ENCODE measurements at regions not wholly inside any gene's neighbourhood (a gene's known extent, or its start where the extent isn't known, plus 50 kb on each side); places are given as distances from the start of the nearest gene placed in this dataset.
"Not testable (repeated sequence)": the region's sequence is repeated elsewhere in the genome, so short reads cannot be mapped to it uniquely, and the experiment has no call there.

DNA sequence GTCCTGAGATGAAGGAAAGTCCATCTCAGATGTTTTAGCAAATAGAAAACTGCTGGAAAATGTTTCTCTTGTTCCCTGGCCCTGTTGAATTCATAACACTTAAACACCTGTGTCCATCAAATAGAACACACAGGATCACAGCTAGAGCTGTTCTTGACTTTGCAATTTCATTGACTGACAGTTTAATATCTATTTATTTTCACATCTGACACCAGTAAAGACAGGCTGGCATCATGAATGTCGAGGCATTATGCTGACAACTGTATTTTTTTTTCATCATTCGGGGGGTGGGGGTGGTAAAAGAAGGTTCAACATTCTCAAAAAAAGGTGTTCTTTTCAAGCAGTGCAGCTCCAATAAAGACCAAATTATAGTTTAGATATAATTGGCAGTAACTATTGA is 591.2 kb upstream of the PTBP2 start:
- in situ Hi-C loops (cut with MboI; ENCODE audit: low sequenced_read_pairs): no loop called here

DNA sequence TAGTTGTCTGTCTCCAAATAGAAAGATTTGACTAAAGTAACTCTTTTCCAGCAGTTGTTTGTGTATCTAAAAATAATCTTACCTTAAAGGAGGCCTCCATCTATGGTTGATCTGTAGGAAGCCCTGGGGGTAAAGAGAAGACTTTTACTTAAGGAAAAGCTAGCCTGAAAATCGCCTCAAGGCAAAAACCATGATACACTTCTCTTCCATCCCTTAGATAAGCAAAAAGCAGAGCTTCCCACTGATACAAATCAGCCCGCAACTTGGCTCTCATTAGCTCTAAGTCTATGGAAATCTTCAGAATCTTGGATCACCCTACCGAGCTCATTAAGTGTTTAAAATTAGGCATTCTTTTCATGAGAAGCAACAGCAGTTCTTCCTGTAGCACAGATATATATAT is 576.9 kb upstream of the PTBP2 start:
- in situ Hi-C loops (cut with MboI; ENCODE audit: low sequenced_read_pairs): no loop called here

DNA sequence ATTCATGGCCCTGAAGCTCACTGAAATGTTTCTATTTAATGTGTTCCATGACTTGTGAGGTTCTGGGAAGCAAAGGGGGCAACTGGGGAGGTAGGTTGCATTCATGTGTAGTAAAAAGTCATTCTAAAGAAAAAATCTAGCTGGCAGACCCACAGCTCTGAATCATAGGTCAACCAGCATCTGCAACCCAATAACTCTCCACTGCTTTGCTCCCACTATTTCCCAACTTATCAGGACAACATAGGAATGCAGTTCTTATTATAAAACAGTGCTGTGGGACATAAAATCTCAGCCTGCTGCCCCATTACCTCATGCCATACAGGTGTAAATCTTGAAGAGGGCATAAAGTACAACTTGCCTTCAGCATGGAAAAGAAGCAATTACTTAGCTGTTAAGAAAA is 576.1 kb upstream of the PTBP2 start:
- in situ Hi-C loops (cut with MboI; ENCODE audit: low sequenced_read_pairs): no loop called here

DNA sequence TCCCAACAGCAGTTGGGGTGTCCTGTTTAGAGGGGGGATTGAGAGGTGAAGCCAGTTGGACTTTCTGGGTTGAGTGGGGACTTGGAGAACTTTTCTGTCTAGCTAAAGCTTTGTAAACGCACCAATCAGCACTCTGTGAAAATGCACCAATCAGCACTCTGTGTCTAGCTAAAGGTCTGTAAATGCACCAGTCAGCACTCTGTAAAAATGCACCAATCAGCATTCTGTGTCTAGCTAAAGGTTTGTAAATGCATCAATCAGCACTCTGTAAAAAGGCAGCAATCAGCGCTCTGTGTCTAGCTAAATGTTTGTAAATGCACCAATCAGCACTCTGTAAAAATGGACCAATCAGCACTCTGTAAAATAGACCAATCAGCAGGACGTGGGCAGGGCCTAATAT is 568.6 kb upstream of the PTBP2 start:
- in situ Hi-C loops (cut with MboI; ENCODE audit: low sequenced_read_pairs): not testable (repeated sequence)

DNA sequence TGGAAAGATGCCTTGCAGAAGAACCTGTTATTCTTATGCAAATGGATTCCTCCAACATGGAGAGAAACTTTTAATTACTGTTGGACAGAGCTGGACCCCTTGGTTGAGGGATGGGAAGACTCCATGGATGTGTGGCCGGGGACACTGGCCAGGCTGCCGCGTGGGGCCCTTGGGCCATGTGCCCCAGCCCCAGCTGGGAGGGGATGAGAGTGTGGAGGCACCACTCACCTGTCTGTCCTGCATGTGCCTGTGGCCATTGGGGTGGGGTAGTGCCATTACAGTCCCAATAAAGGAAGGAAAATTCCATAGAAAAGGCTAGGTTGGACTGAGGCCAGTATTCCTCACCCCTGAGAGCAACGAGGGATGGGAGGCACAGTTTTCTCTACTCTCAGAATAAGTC is 564.5 kb upstream of the PTBP2 start:
- in situ Hi-C loops (cut with MboI; ENCODE audit: low sequenced_read_pairs): no loop called here

DNA sequence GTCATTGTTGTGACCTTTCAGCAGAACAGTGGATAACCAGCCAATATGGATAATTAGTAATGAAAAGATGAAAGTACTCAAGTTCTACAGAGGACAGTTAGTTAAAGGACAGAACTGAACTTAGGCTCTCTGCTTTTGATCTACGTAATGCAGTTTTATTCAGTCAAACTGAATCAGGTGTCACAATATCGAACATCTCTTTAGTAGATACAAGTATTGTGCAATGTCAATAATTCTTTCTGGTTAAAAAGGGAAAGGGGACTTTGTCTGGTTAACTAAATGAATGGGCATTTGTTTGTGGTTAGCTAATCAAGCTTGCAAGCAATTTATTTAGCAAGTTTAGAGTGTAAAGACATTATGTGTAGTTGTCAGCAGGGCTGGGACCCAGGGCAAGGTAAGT is 562.2 kb upstream of the PTBP2 start:
- in situ Hi-C loops (cut with MboI; ENCODE audit: low sequenced_read_pairs): no loop called here

DNA sequence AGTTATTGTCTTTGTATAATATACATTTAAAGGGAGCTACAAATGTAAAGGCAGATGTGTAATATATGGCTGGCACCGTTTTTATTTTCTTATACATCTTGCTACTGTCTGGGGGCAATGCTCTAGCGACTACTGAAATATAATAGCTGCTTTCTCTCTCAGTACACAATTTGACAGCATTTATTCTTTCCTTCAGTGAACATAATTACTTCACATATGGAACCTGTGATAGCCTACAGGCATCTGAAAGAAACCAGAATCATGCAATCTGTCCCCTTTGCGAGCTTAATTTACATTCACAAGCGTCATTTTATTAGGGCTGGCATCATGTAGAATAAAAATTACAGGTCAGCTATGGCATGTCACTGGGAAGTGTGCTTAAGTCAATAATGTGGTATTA is 557.5 kb upstream of the PTBP2 start:
- in situ Hi-C loops (cut with MboI; ENCODE audit: low sequenced_read_pairs): no loop called here

DNA sequence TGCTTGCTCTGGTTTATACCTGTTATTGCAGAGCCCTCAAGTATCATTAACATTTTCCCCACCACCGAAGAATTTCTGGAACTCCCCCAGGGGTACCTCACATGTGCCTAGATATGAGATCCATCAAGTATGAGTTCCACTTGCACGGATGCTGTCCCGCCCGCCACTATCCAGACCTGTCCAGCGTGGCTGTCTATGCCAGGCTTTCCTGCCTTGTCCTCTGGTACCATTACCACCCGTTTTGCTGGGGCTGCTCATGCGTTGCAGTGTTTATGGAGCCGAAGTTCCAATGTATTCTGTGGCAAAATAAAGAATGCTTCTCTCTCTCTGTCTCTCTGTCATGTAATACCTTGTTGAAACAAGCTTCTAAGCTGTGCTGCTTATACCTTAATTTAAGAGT is 543.5 kb upstream of the PTBP2 start:
- in situ Hi-C loops (cut with MboI; ENCODE audit: low sequenced_read_pairs): no loop called here

DNA sequence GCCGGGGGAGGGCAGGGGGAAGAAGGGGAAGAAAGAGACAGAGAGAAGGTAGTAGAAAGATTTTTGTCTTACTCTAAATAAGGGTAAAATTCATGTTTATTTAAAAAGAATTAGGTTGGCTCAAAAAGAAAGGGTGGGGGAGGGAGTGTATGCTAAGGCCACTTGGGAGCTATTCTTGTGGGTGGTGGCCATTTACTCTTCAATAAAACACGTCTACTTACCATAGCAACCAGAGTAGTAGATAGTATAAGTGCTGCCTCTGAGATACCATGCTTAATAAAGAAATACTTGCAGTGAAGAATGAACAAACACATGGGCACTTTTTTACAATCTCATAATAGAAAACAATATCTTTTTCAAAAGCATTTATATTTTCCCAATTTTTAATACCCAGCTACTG is 538.1 kb upstream of the PTBP2 start:
- in situ Hi-C loops (cut with MboI; ENCODE audit: low sequenced_read_pairs): no loop called here

DNA sequence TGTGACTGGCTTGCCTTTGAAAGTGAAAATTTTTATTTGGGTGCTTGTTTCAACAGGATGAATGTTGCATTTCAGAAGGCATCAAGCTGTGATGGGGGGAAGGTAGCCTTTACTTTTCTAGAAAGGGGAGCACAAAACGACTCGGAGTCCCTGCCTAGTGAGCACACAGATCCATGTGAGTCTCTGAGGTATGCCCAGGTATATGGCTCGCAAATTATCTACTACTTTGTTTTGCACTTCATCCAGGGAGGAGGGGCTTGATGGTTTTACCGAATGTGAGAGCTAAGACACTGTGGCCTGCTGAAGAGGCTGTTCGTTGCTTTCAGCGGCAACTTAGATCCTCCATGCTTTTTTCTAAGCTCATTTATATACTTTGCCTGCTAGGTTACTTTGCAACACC is 537.7 kb upstream of the PTBP2 start:
- in situ Hi-C loops (cut with MboI; ENCODE audit: low sequenced_read_pairs): no loop called here

DNA sequence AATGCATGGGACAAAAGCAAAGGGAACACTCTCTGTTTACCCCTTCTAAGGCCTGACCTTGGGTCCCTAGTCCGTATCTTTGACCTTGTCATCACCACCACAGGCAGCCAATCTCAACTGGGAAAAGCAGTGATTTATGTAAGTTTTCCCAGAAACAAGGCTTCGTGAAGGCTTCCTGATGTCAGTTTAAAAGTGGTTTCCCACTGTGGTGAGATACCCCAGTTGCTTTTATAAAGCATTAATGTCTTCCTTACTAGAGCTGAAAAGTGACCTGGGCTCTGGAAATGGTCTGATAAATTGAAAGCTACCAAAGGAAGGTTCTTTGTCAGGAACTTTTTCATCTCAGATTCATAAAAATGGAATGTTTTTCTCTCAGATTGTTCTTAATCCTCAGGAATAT is 536.4 kb upstream of the PTBP2 start:
- in situ Hi-C loops (cut with MboI; ENCODE audit: low sequenced_read_pairs): no loop called here

DNA sequence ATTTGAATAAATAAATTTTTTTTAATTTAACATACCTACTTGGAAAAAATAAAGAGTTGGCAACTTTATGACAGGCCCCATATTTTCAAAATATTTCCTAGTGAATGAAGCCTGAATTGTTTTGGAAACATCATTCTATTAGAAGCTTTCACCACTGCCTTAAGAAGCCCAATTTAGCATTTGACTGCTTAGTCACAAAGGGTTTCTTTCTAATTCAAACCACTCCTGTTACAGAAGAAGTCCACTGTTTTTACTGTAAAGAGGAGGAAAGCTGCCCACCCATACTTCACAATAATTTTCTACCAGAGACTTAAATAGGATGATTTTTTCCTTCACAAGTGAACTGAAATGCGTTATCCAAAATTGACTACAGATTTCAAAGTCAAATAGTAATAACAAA is 534.6 kb upstream of the PTBP2 start:
- in situ Hi-C loops (cut with MboI; ENCODE audit: low sequenced_read_pairs): no loop called here

DNA sequence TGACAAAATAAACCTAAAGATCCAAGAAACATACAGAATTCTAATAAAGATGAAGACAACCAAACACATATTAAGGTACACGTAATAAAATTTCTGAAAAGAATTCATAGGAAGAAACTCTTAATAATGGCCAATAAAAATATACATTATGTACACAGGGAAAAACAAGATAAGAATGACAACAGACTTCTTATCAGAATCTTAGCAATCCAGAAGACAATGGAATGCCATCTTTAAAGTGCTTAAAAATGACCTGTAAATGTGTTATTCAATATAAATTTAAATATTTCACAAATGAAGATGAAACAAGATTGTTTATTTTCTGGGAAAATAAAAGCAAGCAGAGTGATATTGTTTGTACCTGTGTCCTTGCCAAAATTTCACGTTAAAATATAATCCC is 530.4 kb upstream of the PTBP2 start:
- in situ Hi-C loops (cut with MboI; ENCODE audit: low sequenced_read_pairs): no loop called here

DNA sequence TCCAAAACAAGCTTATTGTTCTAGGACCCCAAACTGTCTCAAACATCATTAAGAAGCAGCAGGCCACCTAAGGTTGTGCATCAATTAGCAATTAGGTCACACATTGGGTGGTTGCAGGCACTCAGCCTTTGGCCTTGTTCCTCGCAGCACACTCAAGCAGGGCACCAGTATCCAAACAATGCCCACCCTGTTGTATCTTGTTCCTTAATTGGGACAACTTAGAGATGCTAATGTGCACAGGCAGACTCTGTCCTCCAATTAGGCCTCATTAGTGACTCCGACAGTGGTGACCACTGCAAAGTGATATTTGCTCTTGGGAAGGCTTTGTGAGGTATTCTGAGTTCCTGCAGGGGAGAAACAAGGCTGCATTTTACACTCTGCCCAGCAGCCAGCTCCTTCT is 515.1 kb upstream of the PTBP2 start:
- in situ Hi-C loops (cut with MboI; ENCODE audit: low sequenced_read_pairs): no loop called here

DNA sequence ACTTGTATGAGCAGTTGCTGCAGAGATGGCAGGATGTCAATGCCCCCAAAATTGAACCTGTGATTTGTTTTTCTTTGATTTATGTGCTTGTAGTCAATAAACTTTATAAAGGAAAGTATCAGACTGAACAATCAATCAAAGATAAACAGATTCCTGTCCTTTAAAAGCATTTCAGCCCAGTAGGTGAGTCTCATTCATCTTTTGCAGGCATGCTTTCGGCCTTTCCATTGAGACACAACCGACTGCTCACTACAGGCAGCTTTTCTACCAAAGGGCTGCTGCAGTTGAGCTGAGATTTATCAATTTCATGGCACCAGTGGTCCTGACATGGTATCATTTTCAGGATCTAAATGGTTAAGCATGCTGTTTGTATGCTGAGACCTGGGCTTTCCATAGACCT is 513.6 kb upstream of the PTBP2 start:
- in situ Hi-C loops (cut with MboI; ENCODE audit: low sequenced_read_pairs): no loop called here

DNA sequence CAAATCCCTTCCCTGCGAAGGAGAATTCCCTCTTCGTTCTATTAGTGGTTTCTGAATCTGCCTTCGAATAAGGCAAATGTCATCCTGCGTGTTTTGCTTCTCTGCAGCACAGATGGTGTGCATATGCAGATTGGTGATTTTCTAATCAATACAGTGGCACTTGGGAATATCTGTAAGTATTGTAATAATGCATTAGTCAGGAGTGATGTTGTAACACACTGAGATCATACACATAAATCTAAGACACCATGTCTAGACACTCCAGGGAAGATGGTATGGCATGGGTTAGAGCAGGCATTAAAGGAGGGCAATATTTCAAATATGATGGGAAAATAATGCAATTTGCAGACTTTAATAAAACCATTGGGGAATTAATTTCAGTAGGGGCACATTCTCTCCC is 513.2 kb upstream of the PTBP2 start:
- in situ Hi-C loops (cut with MboI; ENCODE audit: low sequenced_read_pairs): no loop called here

DNA sequence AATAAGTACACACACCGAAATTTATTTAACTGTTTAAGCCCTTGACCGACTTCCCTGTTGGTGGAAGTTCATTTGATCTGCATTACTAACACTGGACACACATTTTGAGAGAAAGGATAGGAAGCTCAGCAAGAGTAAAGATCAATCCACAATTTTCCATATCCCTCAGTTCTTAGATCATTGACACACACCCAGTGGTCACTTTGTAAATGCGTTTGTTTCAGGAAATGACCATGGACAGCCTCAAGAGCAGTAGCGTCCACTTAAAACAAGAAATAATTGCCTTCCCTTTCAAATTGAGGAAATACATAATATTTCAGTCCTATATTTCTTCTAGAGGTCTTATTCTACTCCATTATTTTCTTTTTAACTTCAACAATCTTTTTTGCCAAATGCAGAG is 511.5 kb upstream of the PTBP2 start:
- in situ Hi-C loops (cut with MboI; ENCODE audit: low sequenced_read_pairs): no loop called here

DNA sequence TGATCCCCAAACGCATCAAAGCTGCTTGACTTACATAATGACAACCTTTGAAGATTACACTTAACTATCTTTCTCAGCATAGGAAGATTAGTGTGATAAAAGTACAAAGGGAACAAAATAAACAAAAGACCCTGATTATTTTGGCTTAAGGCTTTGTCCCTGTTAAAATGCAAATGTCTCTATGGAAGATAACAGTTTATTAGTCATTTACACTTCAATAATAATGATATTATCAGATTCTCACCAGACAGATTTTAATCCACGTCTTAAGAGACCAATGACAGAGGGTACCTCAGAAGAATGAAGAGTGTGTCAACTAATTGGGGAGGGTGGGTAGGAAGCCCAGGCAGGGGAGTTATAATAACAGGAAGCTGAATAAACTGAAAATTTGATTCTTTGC is 510.4 kb upstream of the PTBP2 start:
- in situ Hi-C loops (cut with MboI; ENCODE audit: low sequenced_read_pairs): no loop called here

DNA sequence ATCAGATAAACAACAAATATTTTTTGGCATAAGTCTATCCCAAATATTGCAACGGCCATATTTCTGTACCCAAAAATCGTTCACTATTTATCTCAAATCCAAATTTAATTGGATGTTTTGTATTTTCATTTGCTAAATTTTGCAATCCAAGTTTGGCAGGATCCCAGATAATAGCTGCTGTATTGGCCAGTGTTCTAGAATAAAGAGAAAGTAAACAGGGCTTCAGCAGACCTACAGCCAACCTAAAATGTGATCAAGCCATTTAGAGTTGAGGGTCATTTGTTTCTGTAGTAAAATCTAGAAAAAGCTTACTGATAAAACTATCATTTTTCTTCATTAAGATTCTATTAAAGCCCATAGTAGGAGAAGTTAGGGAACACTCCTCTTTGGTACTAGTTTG is 506.6 kb upstream of the PTBP2 start:
- in situ Hi-C loops (cut with MboI; ENCODE audit: low sequenced_read_pairs): no loop called here

DNA sequence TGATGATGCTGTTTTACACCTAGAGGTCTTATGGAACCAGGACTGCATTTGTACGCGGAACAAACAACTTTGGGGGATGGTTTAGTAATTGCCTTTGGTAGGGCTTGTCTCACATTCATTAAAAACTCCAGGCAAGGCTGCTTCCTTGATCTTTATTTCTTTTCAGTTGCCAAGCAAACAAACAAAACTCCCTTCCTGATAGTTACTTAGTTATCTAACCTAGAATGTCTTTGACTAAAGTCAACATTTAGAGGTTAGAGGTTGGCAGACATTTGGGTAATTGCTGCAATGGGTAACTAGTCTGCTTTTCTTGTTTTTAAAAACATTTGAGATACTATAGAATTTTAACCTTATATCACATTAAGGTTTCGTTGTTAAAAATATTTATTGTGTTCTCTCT is 500.9 kb upstream of the PTBP2 start:
- in situ Hi-C loops (cut with MboI; ENCODE audit: low sequenced_read_pairs): no loop called here

DNA sequence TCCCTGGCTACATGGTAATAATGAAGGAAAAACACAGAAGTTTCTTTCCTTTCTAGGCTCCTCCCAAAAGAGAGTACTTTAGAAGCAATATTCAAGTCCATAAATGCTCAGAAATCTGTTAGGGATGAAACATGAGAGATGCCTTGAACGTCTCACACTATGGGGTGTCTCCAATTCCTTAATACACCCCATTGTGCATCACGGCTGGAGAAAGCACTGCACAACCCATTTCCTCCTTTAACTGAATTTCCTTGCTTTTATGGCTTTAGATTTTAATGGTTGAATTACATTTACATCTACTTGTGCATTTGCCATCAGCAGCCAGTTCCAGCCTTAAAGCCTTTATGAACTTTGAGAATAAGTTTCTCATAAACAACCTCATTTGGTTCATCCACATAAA is 498.9 kb upstream of the PTBP2 start:
- in situ Hi-C loops (cut with MboI; ENCODE audit: low sequenced_read_pairs): no loop called here

DNA sequence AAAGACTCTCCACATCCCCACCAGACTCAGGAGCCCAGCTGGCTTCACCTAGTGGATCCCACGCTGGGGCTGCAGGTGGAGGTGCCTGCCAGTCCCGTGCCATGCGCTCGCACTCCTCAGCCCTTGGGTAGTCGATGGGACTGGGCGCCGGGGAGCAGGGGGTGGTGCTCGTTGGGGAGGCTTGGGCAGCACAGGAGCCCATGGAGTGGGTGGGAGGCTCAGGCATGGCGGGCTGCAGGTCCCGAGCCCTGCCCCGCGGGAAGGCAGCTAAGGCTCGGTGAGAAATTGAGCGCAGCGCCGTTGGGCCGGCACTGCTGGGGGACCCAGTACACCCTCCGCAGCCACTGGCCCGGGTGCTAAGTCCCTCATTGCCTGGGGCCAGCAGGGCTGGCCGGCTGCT is 497.4 kb upstream of the PTBP2 start:
- in situ Hi-C loops (cut with MboI; ENCODE audit: low sequenced_read_pairs): not testable (repeated sequence)

DNA sequence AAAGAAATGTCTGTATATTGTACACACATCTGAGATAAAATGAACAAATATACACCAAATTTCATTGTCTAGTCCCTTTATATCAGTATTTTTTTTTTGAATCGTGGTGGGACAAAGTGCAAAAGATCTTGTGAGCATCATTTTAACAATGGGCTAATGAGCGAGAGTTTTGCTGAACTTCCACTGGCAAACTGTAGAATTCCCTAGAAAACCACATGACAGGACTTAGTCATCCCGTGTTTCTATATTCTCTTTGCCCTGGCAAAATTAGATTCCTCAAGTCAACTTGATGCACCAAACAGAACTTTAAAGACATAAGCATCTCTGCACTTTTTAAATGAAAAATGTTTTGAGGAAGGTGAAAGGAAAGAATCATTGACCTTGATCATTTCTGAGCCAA is 488.2 kb upstream of the PTBP2 start:
- in situ Hi-C loops (cut with MboI; ENCODE audit: low sequenced_read_pairs): no loop called here

DNA sequence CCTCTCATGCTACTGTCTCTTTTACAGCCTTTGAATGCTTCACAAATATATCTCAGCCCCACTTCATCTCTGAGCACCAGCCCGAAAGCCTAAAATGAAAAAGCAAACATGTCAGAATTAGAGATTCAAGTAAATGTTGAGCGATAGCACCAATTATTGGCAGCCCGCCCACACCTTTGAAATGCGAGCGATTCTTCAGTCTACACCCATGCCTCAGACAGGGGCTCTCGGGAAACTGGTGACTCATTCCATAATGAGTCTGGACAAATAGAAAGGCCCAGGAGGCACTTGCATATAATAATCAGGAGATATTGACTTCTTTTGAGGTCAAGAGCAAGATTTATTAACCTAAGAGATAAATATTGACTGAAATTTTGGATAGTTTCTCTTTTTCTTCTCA is 487.3 kb upstream of the PTBP2 start:
- in situ Hi-C loops (cut with MboI; ENCODE audit: low sequenced_read_pairs): no loop called here
